ENCODE measurements at regions not wholly inside any gene's neighbourhood (a gene's known extent, or its start where the extent isn't known, plus 50 kb on each side); places are given as distances from the start of the nearest gene placed in this dataset.

DNA sequence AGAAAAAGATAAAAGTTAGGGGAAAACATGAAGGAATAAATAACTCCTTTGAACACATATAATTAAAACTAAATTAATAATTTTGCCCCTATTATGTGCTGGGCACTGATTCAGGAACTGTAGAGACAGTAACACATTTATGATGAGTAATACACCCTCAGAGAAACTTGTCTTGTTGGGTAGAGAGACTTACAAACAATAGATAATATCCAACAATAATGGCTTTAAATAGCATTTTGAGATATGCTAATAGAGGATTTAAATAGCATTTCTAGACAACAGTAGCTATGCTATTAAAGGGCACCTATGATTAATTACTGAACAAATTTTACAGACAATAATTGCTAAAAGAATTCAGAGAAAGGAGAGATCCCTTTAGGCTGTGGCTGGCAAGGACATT lies 455.5 kb downstream of the NUF2 start:
- no peak overlapping the region for H3K4me3 ChIP-seq (ENCODE audit: low read depth, low read length)
- in situ Hi-C loops (cut with HindIII; ENCODE audit: low sequenced_read_pairs), result no loop called here
- TF ChIP-seq, protein P1, sequence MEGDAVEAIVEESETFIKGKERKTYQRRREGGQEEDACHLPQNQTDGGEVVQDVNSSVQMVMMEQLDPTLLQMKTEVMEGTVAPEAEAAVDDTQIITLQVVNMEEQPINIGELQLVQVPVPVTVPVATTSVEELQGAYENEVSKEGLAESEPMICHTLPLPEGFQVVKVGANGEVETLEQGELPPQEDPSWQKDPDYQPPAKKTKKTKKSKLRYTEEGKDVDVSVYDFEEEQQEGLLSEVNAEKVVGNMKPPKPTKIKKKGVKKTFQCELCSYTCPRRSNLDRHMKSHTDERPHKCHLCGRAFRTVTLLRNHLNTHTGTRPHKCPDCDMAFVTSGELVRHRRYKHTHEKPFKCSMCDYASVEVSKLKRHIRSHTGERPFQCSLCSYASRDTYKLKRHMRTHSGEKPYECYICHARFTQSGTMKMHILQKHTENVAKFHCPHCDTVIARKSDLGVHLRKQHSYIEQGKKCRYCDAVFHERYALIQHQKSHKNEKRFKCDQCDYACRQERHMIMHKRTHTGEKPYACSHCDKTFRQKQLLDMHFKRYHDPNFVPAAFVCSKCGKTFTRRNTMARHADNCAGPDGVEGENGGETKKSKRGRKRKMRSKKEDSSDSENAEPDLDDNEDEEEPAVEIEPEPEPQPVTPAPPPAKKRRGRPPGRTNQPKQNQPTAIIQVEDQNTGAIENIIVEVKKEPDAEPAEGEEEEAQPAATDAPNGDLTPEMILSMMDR (IDR thresholded peaks at IDR 0.05; ENCODE audit: low read depth, low read length, missing control alignments), result no peak
- no peak for DNase-seq (ENCODE audit: low read depth)

DNA sequence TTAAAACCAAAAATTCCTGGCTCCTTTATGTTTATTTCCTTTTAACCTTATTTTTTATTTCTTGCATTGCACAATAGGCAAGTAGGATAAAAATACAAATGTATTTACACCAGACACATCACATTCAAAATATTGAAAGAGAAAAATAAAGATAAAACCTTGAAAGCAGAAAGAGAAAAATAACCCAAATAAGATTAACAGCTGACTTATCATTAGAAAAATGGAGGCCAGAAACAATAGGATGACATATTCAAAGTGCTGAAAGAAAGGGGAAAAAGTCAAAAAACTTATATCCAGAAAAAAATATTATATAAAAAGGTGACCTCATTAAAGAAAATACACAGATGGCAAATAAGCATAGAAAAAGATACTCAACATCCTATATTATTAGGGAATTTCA lies 459.4 kb downstream of the NUF2 start:
- in situ Hi-C loops (cut with HindIII; ENCODE audit: low sequenced_read_pairs), result no loop called here
- no peak overlapping the region for H3K4me3 ChIP-seq (ENCODE audit: low read depth, low read length)
- no peak for DNase-seq (ENCODE audit: low read depth)
- TF ChIP-seq, protein P1 (IDR thresholded peaks at IDR 0.05; ENCODE audit: low read depth, low read length, missing control alignments), result no peak

GRCh38 chr1:163785868-163786405 lies 464.2 kb downstream of the NUF2 start:
- in situ Hi-C loops (cut with HindIII; ENCODE audit: low sequenced_read_pairs), result no loop called here
- no peak for DNase-seq (ENCODE audit: low read depth)
- H3K4me3 ChIP-seq (ENCODE audit: low read depth, low read length), result no peak overlapping the region
- TF ChIP-seq, protein P1 (IDR thresholded peaks at IDR 0.05; ENCODE audit: low read depth, low read length, missing control alignments), result no peak

GRCh38 chr1:163789911-163790310 lies 468.2 kb downstream of the NUF2 start:
- in situ Hi-C loops (cut with HindIII; ENCODE audit: low sequenced_read_pairs), result no loop called here

GRCh38 chr1:163794551-163794950 lies 472.8 kb downstream of the NUF2 start:
- DNase-seq (ENCODE audit: low read depth), result no peak
- in situ Hi-C loops (cut with HindIII; ENCODE audit: low sequenced_read_pairs), result no loop called here
- no peak overlapping the region for H3K4me3 ChIP-seq (ENCODE audit: low read depth, low read length)
- TF ChIP-seq, protein P1 (IDR thresholded peaks at IDR 0.05; ENCODE audit: low read depth, low read length, missing control alignments), result no peak

More at GRCh38 chr1:163789911-163790310, 468.2 kb downstream of the NUF2 start:
- TF ChIP-seq, protein P1 (IDR thresholded peaks at IDR 0.05; ENCODE audit: low read depth, low read length, missing control alignments), result no peak
- no peak for DNase-seq (ENCODE audit: low read depth)
- no peak overlapping the region for H3K4me3 ChIP-seq (ENCODE audit: low read depth, low read length)

GRCh38 chr1:163796394-163796821 lies 474.7 kb downstream of the NUF2 start:
- peak; percentile 13 for DNase-seq (ENCODE audit: low read depth)
- in situ Hi-C loops (cut with HindIII; ENCODE audit: low sequenced_read_pairs), result no loop called here
- H3K4me3 ChIP-seq (ENCODE audit: low read depth, low read length), result no peak overlapping the region
- TF ChIP-seq, protein P1 (IDR thresholded peaks at IDR 0.05; ENCODE audit: low read depth, low read length, missing control alignments), result no peak

Measured in astrocyte of the cerebellum (primary cell).